ENCODE measurements at regions not wholly inside any gene's neighbourhood (a gene's known extent, or its start where the extent isn't known, plus 50 kb on each side); places are given as distances from the start of the nearest gene placed in this dataset.

- H4K20me1 ChIP-seq (ENCODE audit: insufficient read depth, low read length) = no peaks in the 10 kb centered on the region
- intact Hi-C loops (cut with micrococcal nuclease; ENCODE audit: unreplicated experiment) = no loop called here
- no peak overlapping the region for H3K4me3 ChIP-seq (ENCODE audit: low read depth, low read length, poor library complexity, severe bottlenecking)
- no peak overlapping the region for H2AFZ ChIP-seq (ENCODE audit: low read length)
- H3K79me2 ChIP-seq (ENCODE audit: insufficient read depth, low read depth, low read length) = no peaks in the 10 kb centered on the region
- H3K36me3 ChIP-seq (ENCODE audit: insufficient read depth, low read length) = no peaks in the 10 kb centered on the region
- H3K27ac ChIP-seq (ENCODE audit: low read depth, low read length, poor library complexity, severe bottlenecking) = no peak overlapping the region
- H3K4me1 ChIP-seq (ENCODE audit: insufficient read depth, low read length, poor library complexity, severe bottlenecking) = peaks cover 1% of the 10 kb centered on the region
- ChIA-PET POLR2A (no interaction called here), CTCF (ENCODE audit: unreplicated experiment) (interaction anchor here (0.6 kb wide), 1 partner anchor 298 kb away, joined by 3 read pairs; no protein-coding TSS in a partner anchor)
- no peak for DNase-seq (ENCODE audit: low spot score)
- H3K4me2 ChIP-seq (ENCODE audit: low read length) = no peak overlapping the region
- H3K9me2 ChIP-seq (ENCODE audit: insufficient read depth, low read length) = no peaks in the 10 kb centered on the region
- no TSS peak for BruUV-seq (replicated peaks)
- no peak for TF ChIP-seq EZH2phosphoT487 (IDR thresholded peaks at IDR 0.05; ENCODE audit: borderline replicate concordance, low read depth, low read length)
- no peak for TF ChIP-seq CTCF (conservative IDR thresholded peaks at IDR 0.05; ENCODE audit: low read length)
- H3K9me3 ChIP-seq (ENCODE audit: low read length) = no peaks in the 10 kb centered on the region
Observed at GRCh38 chr9:89705651-89706050, 100.8 kb downstream of the GADD45G start.

GRCh38 chr9:89706086-89706485, 101.3 kb downstream of the GADD45G start:
- DNase-seq (ENCODE audit: low spot score) = no peak
- no peak overlapping the region for H2AFZ ChIP-seq (ENCODE audit: low read length)
- no peaks in the 10 kb centered on the region for H3K9me2 ChIP-seq (ENCODE audit: insufficient read depth, low read length)
- TF ChIP-seq EZH2phosphoT487 (IDR thresholded peaks at IDR 0.05; ENCODE audit: borderline replicate concordance, low read depth, low read length) (no peak), CTCF (conservative IDR thresholded peaks at IDR 0.05; ENCODE audit: low read length) (no peak)
- no peak overlapping the region for H3K4me2 ChIP-seq (ENCODE audit: low read length)
- H3K27ac ChIP-seq (ENCODE audit: low read depth, low read length, poor library complexity, severe bottlenecking) = no peak overlapping the region
- no peaks in the 10 kb centered on the region for H4K20me1 ChIP-seq (ENCODE audit: insufficient read depth, low read length)
- peaks cover 5% of the 10 kb centered on the region for H3K4me1 ChIP-seq (ENCODE audit: insufficient read depth, low read length, poor library complexity, severe bottlenecking)
- H3K36me3 ChIP-seq (ENCODE audit: insufficient read depth, low read length) = no peaks in the 10 kb centered on the region
- no TSS peak for BruUV-seq (replicated peaks)
- no peaks in the 10 kb centered on the region for H3K9me3 ChIP-seq (ENCODE audit: low read length)
- intact Hi-C loops (cut with micrococcal nuclease; ENCODE audit: unreplicated experiment) = no loop called here
- CTCF ChIA-PET (ENCODE audit: unreplicated experiment) = no interaction called here
- no peaks in the 10 kb centered on the region for H3K79me2 ChIP-seq (ENCODE audit: insufficient read depth, low read depth, low read length)
- POLR2A ChIA-PET = no interaction called here
- H3K4me3 ChIP-seq (ENCODE audit: low read depth, low read length, poor library complexity, severe bottlenecking) = no peak overlapping the region

- BruUV-seq (replicated peaks) = no TSS peak
- TF ChIP-seq CTCF (conservative IDR thresholded peaks at IDR 0.05; ENCODE audit: low read length) = no peak
- TF ChIP-seq EZH2phosphoT487 (IDR thresholded peaks at IDR 0.05; ENCODE audit: borderline replicate concordance, low read depth, low read length) = no peak
- no peaks in the 10 kb centered on the region for H3K9me2 ChIP-seq (ENCODE audit: insufficient read depth, low read length)
- DNase-seq (ENCODE audit: low spot score) = no peak
- H3K4me2 ChIP-seq (ENCODE audit: low read length) = no peak overlapping the region
- H3K4me1 ChIP-seq (ENCODE audit: insufficient read depth, low read length, poor library complexity, severe bottlenecking) = peaks cover 5% of the 10 kb centered on the region
- intact Hi-C loops (cut with micrococcal nuclease; ENCODE audit: unreplicated experiment) = no loop called here
- H3K27ac ChIP-seq (ENCODE audit: low read depth, low read length, poor library complexity, severe bottlenecking) = no peak overlapping the region
- no peaks in the 10 kb centered on the region for H4K20me1 ChIP-seq (ENCODE audit: insufficient read depth, low read length)
- no peak overlapping the region for H2AFZ ChIP-seq (ENCODE audit: low read length)
- no peak overlapping the region for H3K4me3 ChIP-seq (ENCODE audit: low read depth, low read length, poor library complexity, severe bottlenecking)
- H3K9me3 ChIP-seq (ENCODE audit: low read length) = no peaks in the 10 kb centered on the region
- no peaks in the 10 kb centered on the region for H3K79me2 ChIP-seq (ENCODE audit: insufficient read depth, low read depth, low read length)
- POLR2A ChIA-PET = no interaction called here
- H3K36me3 ChIP-seq (ENCODE audit: insufficient read depth, low read length) = no peaks in the 10 kb centered on the region
- CTCF ChIA-PET (ENCODE audit: unreplicated experiment) = no interaction called here
Observed at GRCh38 chr9:89706731-89707191, 101.9 kb downstream of the GADD45G start.

All from OCI-LY7 (cell line).